CD14-positive monocyte (primary cell): ENCODE measurements at regions not wholly inside any gene's neighbourhood (a gene's known extent, or its start where the extent isn't known, plus 50 kb on each side); places are given as distances from the start of the nearest gene placed in this dataset.

Experiments
- DNase-seq, 3 donors: peaks; one replicate each; pipeline ENCODE4 v3.0.0-alpha.2; 2011 to 2022
- H2AFZ ChIP-seq: 2 replicates; pipeline ENCODE4 v1.6.0; 2012; ENCODE audit warnings: mild to moderate bottlenecking, low read depth, low read length, inconsistent platforms; ENCODE audit not compliant: insufficient read depth, poor library complexity, severe bottlenecking
- H3K27ac ChIP-seq, 2 donors: 1 replicate in 1 of 2; 2 replicates in 1 of 2; pipeline ENCODE4 v1.5.1; 2012 to 2013; ENCODE audit warnings: low read length in 2 of 2, control low read depth in 1 of 2, inconsistent platforms in 1 of 2, low read depth in 1 of 2, mild to moderate bottlenecking in 1 of 2
- H3K27me3 ChIP-seq, 2 donors: one replicate each; pipeline versions ENCODE4 v1.6.0 to v1.6.1; 2011 to 2013; ENCODE audit warnings: low read length in 2 of 2; ENCODE audit not compliant: control insufficient read depth in 2 of 2, insufficient read depth in 2 of 2
- H3K36me3 ChIP-seq, 2 donors: replicated peaks in 1 of 2; 1 replicate in 1 of 2; 2 replicates in 1 of 2; pipeline versions ENCODE4 v1.5.1 to v1.6.1; 2012 to 2013; ENCODE audit warnings: low read length in 2 of 2, control low read depth in 1 of 2, inconsistent platforms in 1 of 2, mild to moderate bottlenecking in 1 of 2; ENCODE audit not compliant: insufficient read depth in 2 of 2, control insufficient read depth in 1 of 2
- H3K4me1 ChIP-seq, 2 donors: 1 replicate in 1 of 2; 2 replicates in 1 of 2; pipeline versions ENCODE4 v1.5.1 to v1.6.1; 2012 to 2013; ENCODE audit warnings: low read length in 2 of 2, control low read depth in 1 of 2, inconsistent platforms in 1 of 2, mild to moderate bottlenecking in 1 of 2, moderate library complexity in 1 of 2; ENCODE audit not compliant: insufficient read depth in 2 of 2, control insufficient read depth in 1 of 2
- H3K4me2 ChIP-seq: replicated peaks from 2 replicates; pipeline ENCODE3; 2012; ENCODE audit warnings: low read length, moderate library complexity, mild to moderate bottlenecking; ENCODE audit not compliant: poor library complexity, severe bottlenecking; ENCODE audit errors: extremely low read depth
- H3K4me3 ChIP-seq, 3 experiments: fragments of 200-600 bp in 1 of 3; sonication (generic) in 1 of 3; replicated peaks in 1 of 3; 1 replicate in 2 of 3; 2 replicates in 1 of 3; pipeline ENCODE4 v1.5.1; 2011 to 2013; ENCODE audit warnings: low read length in 3 of 3, mild to moderate bottlenecking in 3 of 3, control low read depth in 2 of 3, low read depth in 2 of 3, inconsistent platforms in 1 of 3, moderate library complexity in 1 of 3
- H3K79me2 ChIP-seq: 2 replicates; pipeline ENCODE4 v1.6.0; 2012; ENCODE audit warnings: mild to moderate bottlenecking, control low read depth, inconsistent platforms, low read length, moderate library complexity; ENCODE audit not compliant: insufficient read depth
- H3K9ac ChIP-seq: 2 replicates; pipeline ENCODE4 v1.6.0; 2017; ENCODE audit warnings: low read length, mild to moderate bottlenecking; ENCODE audit not compliant: insufficient read depth, poor library complexity, severe bottlenecking
- H3K9me3 ChIP-seq, 2 donors: replicated peaks in 1 of 2; 1 replicate in 1 of 2; 2 replicates in 1 of 2; pipeline versions ENCODE4 v1.5.1 to v1.6.1; 2012 to 2013; ENCODE audit warnings: low read length in 2 of 2, control low read depth in 1 of 2; ENCODE audit not compliant: control insufficient read depth in 1 of 2, insufficient read depth in 1 of 2
- H4K20me1 ChIP-seq: 2 replicates; pipeline ENCODE4 v1.6.0; 2012; ENCODE audit warnings: mild to moderate bottlenecking, low read length, control low read depth, moderate library complexity; ENCODE audit not compliant: insufficient read depth
- H3K27ac Mint-ChIP-seq, 7 donors: one replicate each; pipeline ENCODE4 v1.8.0; 2020; ENCODE audit warnings: mild to moderate bottlenecking in 7 of 7, mixed read lengths in 7 of 7, moderate library complexity in 6 of 7, inconsistent platforms in 2 of 7
- H3K27me3 Mint-ChIP-seq, 3 donors: one replicate each; pipeline ENCODE4 v1.8.0; 2021 to 2022; ENCODE audit warnings: low read depth in 3 of 3, mild to moderate bottlenecking in 3 of 3, mixed read lengths in 3 of 3, moderate library complexity in 3 of 3, inconsistent platforms in 1 of 3
- H3K36me3 Mint-ChIP-seq, 2 donors: one replicate each; pipeline ENCODE4 v1.8.0; 2020; ENCODE audit warnings: mixed read lengths in 2 of 2, inconsistent platforms in 1 of 2, mild to moderate bottlenecking in 1 of 2
- H3K4me1 Mint-ChIP-seq: one replicate; pipeline ENCODE4 v1.8.0; 2020; ENCODE audit warnings: mild to moderate bottlenecking, mixed read lengths
- H3K4me3 Mint-ChIP-seq, 2 donors: one replicate each; pipeline ENCODE4 v1.8.0; 2020; ENCODE audit warnings: mild to moderate bottlenecking in 2 of 2, mixed read lengths in 2 of 2, moderate library complexity in 1 of 2
- H3K9me3 Mint-ChIP-seq, 7 donors: one replicate each; pipeline ENCODE4 v1.8.0; 2020 to 2022; ENCODE audit warnings: mixed read lengths in 7 of 7, mild to moderate bottlenecking in 6 of 7, moderate library complexity in 6 of 7, inconsistent platforms in 2 of 7
- CTCF ChIP-seq: fragments of 200-600 bp; IDR thresholded peaks from one replicate; pipeline ENCODE4 v1.8.0; 2022; ENCODE audit warnings: antibody characterized with exemption, mild to moderate bottlenecking
- WGBS: methylation state at CpG from one replicate; pipeline ENCODE4 v1.1.5; 2013; ENCODE audit warnings: missing lambda C conversion rate; ENCODE audit not compliant: insufficient coverage; 5-methylcytosine and 5-hydroxymethylcytosine counted together
- intact Hi-C, 2 donors: fragments of 100-400 bp; cut with micrococcal nuclease; formaldehyde crosslinking; loops; one replicate each; pipeline versions ENCODE4 v1.15.0 to v1.15.1; 2023

- intact Hi-C loops, result loop anchor here in 1 of 2 donors (2.0 kb wide), 1 partner anchor 15 kb away; no protein-coding TSS in a partner anchor
- 100% methylated on average over 1 of the region's 4 CpGs for WGBS
- DNase-seq, result no peak
Measured at GRCh38 chr6:14759976-14760672, 485.7 kb upstream of the JARID2 start.

DNA sequence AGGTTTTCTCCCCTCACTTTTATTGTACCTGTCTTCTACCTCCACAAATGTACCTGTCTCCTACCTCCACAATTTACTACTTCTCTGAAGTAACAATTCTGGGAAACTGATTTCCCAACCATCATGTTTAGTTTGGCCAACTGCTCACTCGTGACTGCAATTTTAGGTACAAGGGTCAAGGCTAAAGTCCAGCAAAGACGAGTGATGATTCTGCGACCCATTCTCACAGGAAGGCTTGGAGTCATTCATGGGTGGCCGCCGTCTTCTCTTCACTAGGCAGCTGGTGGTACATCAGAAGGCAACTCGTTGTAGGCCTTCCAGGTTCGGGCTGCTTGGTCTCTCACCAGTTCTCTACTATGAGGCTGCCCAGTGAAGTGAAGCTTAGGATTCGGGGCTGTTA is 483.8 kb upstream of the JARID2 start:
- Histone ChIP-seq H3K27ac (no peak overlapping the region), H3K27me3 (no peaks in the 10 kb centered on the region), H3K4me1 (peaks cover 52 to 57% of the 10 kb centered on the region in 2 donors), H2AFZ (no peak overlapping the region), H3K4me2 (no peak overlapping the region), H3K9ac (no peak overlapping the region), H3K36me3 (no peaks in the 10 kb centered on the region), H3K79me2 (no peaks in the 10 kb centered on the region), H3K9me3 (no peaks in the 10 kb centered on the region), H3K4me3 (no peak overlapping the region), H4K20me1 (no peaks in the 10 kb centered on the region)
- Mint-ChIP-seq H3K4me1 (peaks cover 61% of the 10 kb centered on the region), H3K9me3 (no peaks in the 10 kb centered on the region), H3K4me3 (no peak overlapping the region), H3K27me3 (peaks cover 0 to 5% (median 0%) of the 10 kb centered on the region in 3 donors), H3K27ac (no peak overlapping the region), H3K36me3 (peaks cover 0 to 2% of the 10 kb centered on the region in 2 donors)
- no peak for TF ChIP-seq CTCF
- WGBS, result 99% methylated on average over 8 of the region's 8 CpGs
- intact Hi-C loops, result no loop called here
- DNase-seq, result no peak

More at GRCh38 chr6:14759976-14760672, 485.7 kb upstream of the JARID2 start:
- H3K4me3 ChIP-seq, result no peak overlapping the region
- H3K36me3 Mint-ChIP-seq, result peaks cover 0 to 6% of the 10 kb centered on the region in 2 donors
- H3K27me3 ChIP-seq, result no peaks in the 10 kb centered on the region
- H4K20me1 ChIP-seq, result no peaks in the 10 kb centered on the region
- no peaks in the 10 kb centered on the region for H3K9me3 ChIP-seq
- no peak overlapping the region for H2AFZ ChIP-seq
- H3K36me3 ChIP-seq, result no peaks in the 10 kb centered on the region
- peaks cover 0 to 6% (median 5%) of the 10 kb centered on the region in 3 donors for H3K27me3 Mint-ChIP-seq
- H3K27ac ChIP-seq, result peak overlapping the region; percentile 85 to 91
- H3K9me3 Mint-ChIP-seq, result peaks cover 0 to 3% (median 0%) of the 10 kb centered on the region in 7 donors
- H3K4me3 Mint-ChIP-seq, result peak overlapping the region in 1 of 2 donors; percentile 14
- H3K79me2 ChIP-seq, result no peaks in the 10 kb centered on the region
- no peak overlapping the region for H3K4me2 ChIP-seq
- peaks cover 44 to 50% of the 10 kb centered on the region in 2 donors for H3K4me1 ChIP-seq
- TF ChIP-seq CTCF, result no peak
- no peak overlapping the region for H3K9ac ChIP-seq
- H3K27ac Mint-ChIP-seq, result peak overlapping the region; percentile 78 to 97 (median 95)
- peaks cover 56% of the 10 kb centered on the region for H3K4me1 Mint-ChIP-seq
